ENCODE measurements at regions not wholly inside any gene's neighbourhood (a gene's known extent, or its start where the extent isn't known, plus 50 kb on each side); places are given as distances from the start of the nearest gene placed in this dataset.

DNA sequence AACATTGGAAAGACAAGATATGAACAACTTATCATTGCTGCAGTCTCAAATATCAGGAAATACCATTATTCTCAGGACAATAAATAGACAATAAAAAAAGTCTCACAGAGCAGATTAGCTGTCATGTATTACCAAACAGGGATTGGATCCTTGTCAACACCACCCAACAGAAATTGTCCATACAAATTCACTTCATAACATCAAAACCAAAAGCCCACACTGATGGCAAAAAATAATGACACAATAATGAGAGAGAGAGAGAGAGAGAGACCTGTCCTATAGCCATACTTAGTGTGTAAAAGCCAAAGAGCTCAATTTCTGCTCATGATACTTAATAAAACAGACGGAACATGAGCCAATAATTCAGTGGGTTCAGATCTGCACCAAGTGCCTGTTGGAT, 96.5 kb downstream of the PPIAL4G start:
- no peak for FAIRE-seq
- Histone ChIP-seq H4K20me1 (ENCODE audit: control insufficient read depth, insufficient read depth) (no peaks in the 10 kb centered on the region), H3K36me3 (ENCODE audit: control insufficient read depth in 2 of 2, insufficient read depth in 2 of 2, low read length in 1 of 2) (no peaks in the 10 kb centered on the region), H3K4me1 (ENCODE audit: control insufficient read depth, insufficient read depth, low read length) (no peaks in the 10 kb centered on the region), H3K79me2 (ENCODE audit: control insufficient read depth, insufficient read depth, low read length) (no peaks in the 10 kb centered on the region), H3K9me3 (replicated peaks; ENCODE audit: control insufficient read depth, insufficient read depth, low read length) (no peaks in the 10 kb centered on the region; the same call in 2 of the 3 replicates), H3K9ac (ENCODE audit: control insufficient read depth, insufficient read depth, low read length) (no peak overlapping the region), H3K27me3 (replicated peaks in 1 of 2; ENCODE audit: control insufficient read depth in 2 of 2, insufficient read depth in 2 of 2, low read length in 1 of 2) (no peaks in the 10 kb centered on the region; a peak in 1 of 4 replicates), H3K4me2 (ENCODE audit: control insufficient read depth, insufficient read depth) (no peak overlapping the region), H3K4me3 (no peak overlapping the region), H2AFZ (ENCODE audit: control insufficient read depth, low read depth, low read length) (no peak overlapping the region), H3K27ac (ENCODE audit: control insufficient read depth, insufficient read depth) (no peak overlapping the region)
- ChIA-PET POLR2A (no interaction called here), CTCF (interaction anchor here (1.0 kb wide), 1 partner anchor 15 kb away, joined by 3 read pairs; no protein-coding TSS in a partner anchor), SMC1A (ENCODE audit: uncharacterized antibody, unreplicated experiment) (interaction anchor here (1.1 kb wide), 1 partner anchor 11 kb away, joined by 3 read pairs; no protein-coding TSS in a partner anchor), RAD21 (ENCODE audit: unreplicated experiment) (no interaction called here)
- no peak for DNase-seq (ENCODE audit: low read depth, low spot score)
- TF ChIP-seq DPF2 (IDR thresholded peaks at IDR 0.05) = no peak
- TF ChIP-seq RCOR1 (conservative IDR thresholded peaks at IDR 0.05; ENCODE audit: low read depth, low read length) = no peak
- no peak for TF ChIP-seq EZH2 (IDR thresholded peaks at IDR 0.05; ENCODE audit: borderline replicate concordance, control insufficient read depth, low read depth, low read length)
- TF ChIP-seq ETV6 (conservative IDR thresholded peaks at IDR 0.05 in 1 of 2, IDR thresholded peaks at IDR 0.05 in 1 of 2; ENCODE audit: borderline replicate concordance in 1 of 2, low read depth in 1 of 2) = no peak
- no peak for TF ChIP-seq CBX3 (IDR thresholded peaks at IDR 0.05; ENCODE audit: borderline replicate concordance, low read depth)
- TF ChIP-seq CREB1 (IDR thresholded peaks at IDR 0.05; ENCODE audit: low read depth) = no peak
- TF ChIP-seq, protein P1, sequence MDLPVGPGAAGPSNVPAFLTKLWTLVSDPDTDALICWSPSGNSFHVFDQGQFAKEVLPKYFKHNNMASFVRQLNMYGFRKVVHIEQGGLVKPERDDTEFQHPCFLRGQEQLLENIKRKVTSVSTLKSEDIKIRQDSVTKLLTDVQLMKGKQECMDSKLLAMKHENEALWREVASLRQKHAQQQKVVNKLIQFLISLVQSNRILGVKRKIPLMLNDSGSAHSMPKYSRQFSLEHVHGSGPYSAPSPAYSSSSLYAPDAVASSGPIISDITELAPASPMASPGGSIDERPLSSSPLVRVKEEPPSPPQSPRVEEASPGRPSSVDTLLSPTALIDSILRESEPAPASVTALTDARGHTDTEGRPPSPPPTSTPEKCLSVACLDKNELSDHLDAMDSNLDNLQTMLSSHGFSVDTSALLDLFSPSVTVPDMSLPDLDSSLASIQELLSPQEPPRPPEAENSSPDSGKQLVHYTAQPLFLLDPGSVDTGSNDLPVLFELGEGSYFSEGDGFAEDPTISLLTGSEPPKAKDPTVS (IDR thresholded peaks at IDR 0.05; ENCODE audit: low read depth, low read length) = no peak
- no peak for TF ChIP-seq HDAC6 (IDR thresholded peaks at IDR 0.05; ENCODE audit: unreplicated experiment)
- TF ChIP-seq, protein P2, sequence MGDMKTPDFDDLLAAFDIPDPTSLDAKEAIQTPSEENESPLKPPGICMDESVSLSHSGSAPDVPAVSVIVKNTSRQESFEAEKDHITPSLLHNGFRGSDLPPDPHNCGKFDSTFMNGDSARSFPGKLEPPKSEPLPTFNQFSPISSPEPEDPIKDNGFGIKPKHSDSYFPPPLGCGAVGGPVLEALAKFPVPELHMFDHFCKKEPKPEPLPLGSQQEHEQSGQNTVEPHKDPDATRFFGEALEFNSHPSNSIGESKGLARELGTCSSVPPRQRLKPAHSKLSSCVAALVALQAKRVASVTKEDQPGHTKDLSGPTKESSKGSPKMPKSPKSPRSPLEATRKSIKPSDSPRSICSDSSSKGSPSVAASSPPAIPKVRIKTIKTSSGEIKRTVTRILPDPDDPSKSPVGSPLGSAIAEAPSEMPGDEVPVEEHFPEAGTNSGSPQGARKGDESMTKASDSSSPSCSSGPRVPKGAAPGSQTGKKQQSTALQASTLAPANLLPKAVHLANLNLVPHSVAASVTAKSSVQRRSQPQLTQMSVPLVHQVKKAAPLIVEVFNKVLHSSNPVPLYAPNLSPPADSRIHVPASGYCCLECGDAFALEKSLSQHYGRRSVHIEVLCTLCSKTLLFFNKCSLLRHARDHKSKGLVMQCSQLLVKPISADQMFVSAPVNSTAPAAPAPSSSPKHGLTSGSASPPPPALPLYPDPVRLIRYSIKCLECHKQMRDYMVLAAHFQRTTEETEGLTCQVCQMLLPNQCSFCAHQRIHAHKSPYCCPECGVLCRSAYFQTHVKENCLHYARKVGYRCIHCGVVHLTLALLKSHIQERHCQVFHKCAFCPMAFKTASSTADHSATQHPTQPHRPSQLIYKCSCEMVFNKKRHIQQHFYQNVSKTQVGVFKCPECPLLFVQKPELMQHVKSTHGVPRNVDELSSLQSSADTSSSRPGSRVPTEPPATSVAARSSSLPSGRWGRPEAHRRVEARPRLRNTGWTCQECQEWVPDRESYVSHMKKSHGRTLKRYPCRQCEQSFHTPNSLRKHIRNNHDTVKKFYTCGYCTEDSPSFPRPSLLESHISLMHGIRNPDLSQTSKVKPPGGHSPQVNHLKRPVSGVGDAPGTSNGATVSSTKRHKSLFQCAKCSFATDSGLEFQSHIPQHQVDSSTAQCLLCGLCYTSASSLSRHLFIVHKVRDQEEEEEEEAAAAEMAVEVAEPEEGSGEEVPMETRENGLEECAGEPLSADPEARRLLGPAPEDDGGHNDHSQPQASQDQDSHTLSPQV (IDR thresholded peaks at IDR 0.05) = no peak
- no peak for TF ChIP-seq POU2F2 (IDR thresholded peaks at IDR 0.05; ENCODE audit: borderline replicate concordance, low read depth, low read length)
- TF ChIP-seq, protein P3, sequence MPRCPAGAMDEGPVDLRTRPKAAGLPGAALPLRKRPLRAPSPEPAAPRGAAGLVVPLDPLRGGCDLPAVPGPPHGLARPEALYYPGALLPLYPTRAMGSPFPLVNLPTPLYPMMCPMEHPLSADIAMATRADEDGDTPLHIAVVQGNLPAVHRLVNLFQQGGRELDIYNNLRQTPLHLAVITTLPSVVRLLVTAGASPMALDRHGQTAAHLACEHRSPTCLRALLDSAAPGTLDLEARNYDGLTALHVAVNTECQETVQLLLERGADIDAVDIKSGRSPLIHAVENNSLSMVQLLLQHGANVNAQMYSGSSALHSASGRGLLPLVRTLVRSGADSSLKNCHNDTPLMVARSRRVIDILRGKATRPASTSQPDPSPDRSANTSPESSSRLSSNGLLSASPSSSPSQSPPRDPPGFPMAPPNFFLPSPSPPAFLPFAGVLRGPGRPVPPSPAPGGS (IDR thresholded peaks at IDR 0.05; ENCODE audit: borderline replicate concordance, insufficient read depth, low read depth, low read length, poor library complexity, severe bottlenecking) = no peak
- no peak for TF ChIP-seq MEF2A (IDR thresholded peaks at IDR 0.05; ENCODE audit: insufficient read depth, low read depth, low read length)
- TF ChIP-seq HDGF (IDR thresholded peaks at IDR 0.05) = no peak
- TF ChIP-seq, protein P4, sequence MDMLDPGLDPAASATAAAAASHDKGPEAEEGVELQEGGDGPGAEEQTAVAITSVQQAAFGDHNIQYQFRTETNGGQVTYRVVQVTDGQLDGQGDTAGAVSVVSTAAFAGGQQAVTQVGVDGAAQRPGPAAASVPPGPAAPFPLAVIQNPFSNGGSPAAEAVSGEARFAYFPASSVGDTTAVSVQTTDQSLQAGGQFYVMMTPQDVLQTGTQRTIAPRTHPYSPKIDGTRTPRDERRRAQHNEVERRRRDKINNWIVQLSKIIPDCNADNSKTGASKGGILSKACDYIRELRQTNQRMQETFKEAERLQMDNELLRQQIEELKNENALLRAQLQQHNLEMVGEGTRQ (IDR thresholded peaks at IDR 0.05; ENCODE audit: borderline replicate concordance, low read depth, low read length) = no peak
- no peak for TF ChIP-seq SUPT20H (IDR thresholded peaks at IDR 0.05; ENCODE audit: borderline replicate concordance, control insufficient read depth, low read depth, low read length)
- ATAC-seq = no peak
- BruUV-seq (replicated peaks) = no TSS peak
- in situ Hi-C loops (cut with MboI) = no loop called here
- 95% methylated on average over 1 of the region's 1 CpG for WGBS (ENCODE audit: insufficient coverage, insufficient replicate concordance, low lambda C conversion rate, missing lambda C conversion rate)
- intact Hi-C loops (cut with micrococcal nuclease; ENCODE audit: unreplicated experiment) = no loop called here
